Lung (tissue), 11 donors: ENCODE measurements at regions not wholly inside any gene's neighbourhood (a gene's known extent, or its start where the extent isn't known, plus 50 kb on each side); places are given as distances from the start of the nearest gene placed in this dataset.
A peak's percentile ranks its signal among the peaks of the same experiment; 100 is the strongest.

ENCODE experiments used
- ATAC-seq: fragments of 200-7000 bp; cut with Tn5 transposase; one replicate; pipeline ENCODE4 v1.9.1; 2020; ENCODE audit warnings: moderate number of reproducible peaks; ENCODE audit not compliant: insufficient read depth, low FRiP score
- DNase-seq, 3 donors: peaks; one replicate each; pipeline ENCODE4 v3.0.0-alpha.2; 2013 to 2017
- H3K27ac ChIP-seq, 2 donors: one replicate each; pipeline ENCODE4 v1.5.1; 2013; ENCODE audit warnings: mild to moderate bottlenecking in 2 of 2, moderate library complexity in 2 of 2, control low read depth in 1 of 2, inconsistent platforms in 1 of 2, low read depth in 1 of 2, low read length in 1 of 2
- H3K27me3 ChIP-seq, 3 donors: one replicate each; pipeline ENCODE4 v1.5.1; 2013; ENCODE audit warnings: low read length in 2 of 3; ENCODE audit not compliant: control insufficient read depth in 3 of 3, insufficient read depth in 3 of 3
- H3K36me3 ChIP-seq, 4 donors: one replicate each; pipeline ENCODE4 v1.5.1; 2013; ENCODE audit warnings: low read length in 4 of 4, mild to moderate bottlenecking in 1 of 4, moderate library complexity in 1 of 4; ENCODE audit not compliant: control insufficient read depth in 4 of 4, insufficient read depth in 4 of 4
- H3K4me1 ChIP-seq, 5 donors: one replicate each; pipeline ENCODE4 v1.5.1; 2013; ENCODE audit warnings: low read length in 5 of 5, mild to moderate bottlenecking in 2 of 5, moderate library complexity in 1 of 5; ENCODE audit not compliant: control insufficient read depth in 5 of 5, insufficient read depth in 5 of 5
- H3K4me3 ChIP-seq: one replicate; pipeline ENCODE4 v1.5.1; 2013; ENCODE audit warnings: mild to moderate bottlenecking, control low read depth, moderate library complexity
- H3K9ac ChIP-seq, 2 donors: one replicate each; pipeline ENCODE4 v1.5.1; 2013; ENCODE audit warnings: low read length in 2 of 2, control low read depth in 1 of 2; ENCODE audit not compliant: insufficient read depth in 1 of 2
- H3K9me3 ChIP-seq, 4 donors: one replicate each; pipeline ENCODE4 v1.5.1; 2013; ENCODE audit warnings: low read length in 3 of 4, mild to moderate bottlenecking in 1 of 4, moderate library complexity in 1 of 4; ENCODE audit not compliant: control insufficient read depth in 4 of 4, insufficient read depth in 3 of 4
- CTCF ChIP-seq: IDR thresholded peaks from 2 replicates; pipeline ENCODE4 v1.5.1; 2012; ENCODE audit warnings: mild to moderate bottlenecking; ENCODE audit errors: control extremely low read depth, extremely low read depth
- WGBS, 2 donors: extraction: QIAGEN DNeasy Blood & Tissue Kit; methylation state at CpG; one replicate each; pipeline ENCODE4 v1.1.7; 2013; 5-methylcytosine and 5-hydroxymethylcytosine counted together
- donor health status: control.
- donor health status: control.
- donor health status: Bipolar disorder and iron deficiency.
- donor health status: healthy.
- donor health status: DM: yes; HTN: yes; CAD: no.

- Histone ChIP-seq H3K4me3 (no peak overlapping the region), H3K9me3 (peaks cover 0 to under 1% (median 0%) of the 10 kb centered on the region in 4 donors), H3K4me1 (peaks cover 0 to 11% (median 3%) of the 10 kb centered on the region in 5 donors), H3K27me3 (peaks cover 0 to 3% (median 0%) of the 10 kb centered on the region in 3 donors), H3K9ac (no peak overlapping the region), H3K36me3 (no peaks in the 10 kb centered on the region), H3K27ac (no peak overlapping the region)
- TF ChIP-seq CTCF = no peak
- no peak for ATAC-seq
- WGBS, 2 donors = 29 to 56% methylated on average over 5 of the region's 5 CpGs
- DNase-seq = peak in 2 of 3 donors; percentile 31 to 40
Measured at GRCh38 chr15:88382482-88382983, 84.7 kb downstream of the MRPL46 start.

DNA sequence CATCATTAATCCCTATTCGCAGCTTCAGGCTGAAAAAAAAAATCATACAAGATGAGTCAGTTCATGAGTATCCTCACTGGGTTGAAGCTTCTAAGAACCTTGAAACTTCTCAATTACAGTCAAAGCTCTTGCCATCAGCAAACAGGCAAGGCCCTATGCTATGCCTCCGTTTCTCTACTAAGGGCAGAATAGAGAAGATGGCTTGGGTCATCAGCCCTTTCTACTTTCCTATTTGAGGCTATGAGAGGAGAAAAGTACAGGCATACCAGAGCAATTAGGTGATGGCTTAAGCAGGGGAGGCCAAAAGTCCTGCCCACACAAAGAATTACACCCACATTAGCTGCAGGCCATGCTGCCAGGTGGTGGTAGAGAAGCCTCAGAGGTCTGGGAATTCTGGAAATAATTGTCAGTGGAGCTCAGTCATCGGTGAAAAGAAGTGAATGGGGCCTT lies 89.0 kb downstream of the MRPL46 start:
- no peak overlapping the region for H3K4me3 ChIP-seq
- H3K9ac ChIP-seq = no peak overlapping the region
- WGBS, 2 donors = 84 to 92% methylated on average over 3 of the region's 3 CpGs
- ATAC-seq (no peak), DNase-seq (no peak)
- no peak for TF ChIP-seq CTCF
- H3K27me3 ChIP-seq = no peaks in the 10 kb centered on the region
- no peaks in the 10 kb centered on the region for H3K36me3 ChIP-seq
- peaks cover 0 to 11% (median 3%) of the 10 kb centered on the region in 5 donors for H3K4me1 ChIP-seq
- H3K27ac ChIP-seq = no peak overlapping the region
- peaks cover 0 to 2% (median 0%) of the 10 kb centered on the region in 4 donors for H3K9me3 ChIP-seq

DNA sequence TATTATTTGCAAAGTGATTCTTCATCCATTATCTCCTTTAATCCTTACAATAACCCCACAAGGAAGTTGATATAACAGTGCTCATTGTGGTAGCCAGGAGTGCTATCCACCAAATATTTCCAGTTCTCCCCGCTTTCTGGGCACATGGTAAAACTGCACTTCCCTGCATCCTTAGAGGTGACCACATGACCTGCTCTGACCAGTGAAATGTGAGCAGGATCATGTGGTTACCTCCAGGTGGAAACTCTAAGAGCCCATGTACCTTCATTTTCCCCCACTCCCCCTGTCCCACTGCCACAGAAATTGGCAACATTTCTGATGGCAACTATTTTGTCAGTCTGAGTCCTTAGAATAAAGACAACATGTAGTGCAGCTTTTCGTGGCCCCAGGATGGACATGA lies 89.7 kb downstream of the MRPL46 start:
- TF ChIP-seq CTCF = no peak
- WGBS, 2 donors = 83 to 88% methylated on average over 2 of the region's 2 CpGs
- Histone ChIP-seq H3K27ac (no peak overlapping the region), H3K36me3 (no peaks in the 10 kb centered on the region), H3K27me3 (no peaks in the 10 kb centered on the region), H3K4me3 (no peak overlapping the region), H3K4me1 (peaks cover 0 to 6% (median 0%) of the 10 kb centered on the region in 5 donors), H3K9ac (no peak overlapping the region), H3K9me3 (peaks cover 0 to 2% (median 0%) of the 10 kb centered on the region in 4 donors)
- DNase-seq = no peak
- ATAC-seq = no peak
